ENCODE measurements at regions not wholly inside any gene's neighbourhood (a gene's known extent, or its start where the extent isn't known, plus 50 kb on each side); places are given as distances from the start of the nearest gene placed in this dataset.

DNA sequence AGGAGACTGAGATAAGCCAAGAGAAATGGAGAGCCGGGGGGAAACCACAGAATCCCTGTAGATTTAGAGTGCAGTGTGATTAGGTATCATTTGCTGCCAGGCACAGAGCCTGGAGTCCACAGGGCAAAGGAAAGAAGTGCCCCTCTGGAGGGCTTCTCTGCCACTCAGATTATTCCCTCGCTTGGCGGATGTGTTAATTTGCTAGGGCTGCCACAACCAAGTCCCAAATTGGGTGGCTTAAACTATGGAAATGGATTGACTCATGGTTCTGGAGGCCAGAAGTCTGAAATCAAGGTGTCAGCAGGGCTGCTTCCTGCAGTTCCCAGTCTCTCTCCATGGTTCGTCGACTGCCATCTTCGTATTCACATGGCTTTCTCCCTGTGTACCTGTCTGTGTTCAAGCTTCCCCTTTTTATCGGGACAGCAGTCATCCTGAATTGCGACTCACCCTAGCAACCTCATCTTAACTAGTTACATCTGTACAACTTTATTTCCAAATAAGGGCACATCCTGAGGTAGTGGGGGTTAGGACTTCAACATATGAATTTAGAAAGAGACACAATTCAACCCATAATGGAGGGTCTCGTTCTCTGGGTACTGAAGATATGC lies 122.2 kb downstream of the ANKRD60 start:
- intact Hi-C loops (cut with micrococcal nuclease) (no loop called here), dilution Hi-C loops (cut with MboI; ENCODE audit: extremely low pct_ligation_motif_present, low sequenced_read_pairs) (no loop called here)
- TF ChIP-seq POLR2A (IDR thresholded peaks at IDR 0.05; ENCODE audit: low read depth, low read length) (no peak), FOS (IDR thresholded peaks at IDR 0.05; ENCODE audit: borderline replicate concordance, insufficient read depth, low read length) (no peak), JUN (IDR thresholded peaks at IDR 0.05; ENCODE audit: borderline replicate concordance, insufficient read depth, insufficient read length, low read depth) (no peak), EZH2 (IDR thresholded peaks at IDR 0.05; ENCODE audit: borderline replicate concordance, low read depth, low read length, severe bottlenecking) (no peak), GATA2 (IDR thresholded peaks at IDR 0.05; ENCODE audit: insufficient read depth, insufficient read length, low read depth, low read length) (no peak), POLR2AphosphoS5 (IDR thresholded peaks at IDR 0.05; ENCODE audit: insufficient read depth, low read depth, low read length) (no peak), MYC (IDR thresholded peaks at IDR 0.05; ENCODE audit: low read depth, low read length) (no peak)
- TF ChIP-seq, protein P1, sequence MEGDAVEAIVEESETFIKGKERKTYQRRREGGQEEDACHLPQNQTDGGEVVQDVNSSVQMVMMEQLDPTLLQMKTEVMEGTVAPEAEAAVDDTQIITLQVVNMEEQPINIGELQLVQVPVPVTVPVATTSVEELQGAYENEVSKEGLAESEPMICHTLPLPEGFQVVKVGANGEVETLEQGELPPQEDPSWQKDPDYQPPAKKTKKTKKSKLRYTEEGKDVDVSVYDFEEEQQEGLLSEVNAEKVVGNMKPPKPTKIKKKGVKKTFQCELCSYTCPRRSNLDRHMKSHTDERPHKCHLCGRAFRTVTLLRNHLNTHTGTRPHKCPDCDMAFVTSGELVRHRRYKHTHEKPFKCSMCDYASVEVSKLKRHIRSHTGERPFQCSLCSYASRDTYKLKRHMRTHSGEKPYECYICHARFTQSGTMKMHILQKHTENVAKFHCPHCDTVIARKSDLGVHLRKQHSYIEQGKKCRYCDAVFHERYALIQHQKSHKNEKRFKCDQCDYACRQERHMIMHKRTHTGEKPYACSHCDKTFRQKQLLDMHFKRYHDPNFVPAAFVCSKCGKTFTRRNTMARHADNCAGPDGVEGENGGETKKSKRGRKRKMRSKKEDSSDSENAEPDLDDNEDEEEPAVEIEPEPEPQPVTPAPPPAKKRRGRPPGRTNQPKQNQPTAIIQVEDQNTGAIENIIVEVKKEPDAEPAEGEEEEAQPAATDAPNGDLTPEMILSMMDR (IDR thresholded peaks at IDR 0.05; ENCODE audit: extremely low read depth in 1 of 2, insufficient read depth in 1 of 2, low read depth in 1 of 2, low read length in 2 of 2): no peak
- TF ChIP-seq, protein P2, sequence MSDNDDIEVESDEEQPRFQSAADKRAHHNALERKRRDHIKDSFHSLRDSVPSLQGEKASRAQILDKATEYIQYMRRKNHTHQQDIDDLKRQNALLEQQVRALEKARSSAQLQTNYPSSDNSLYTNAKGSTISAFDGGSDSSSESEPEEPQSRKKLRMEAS (IDR thresholded peaks at IDR 0.05; ENCODE audit: insufficient read depth, insufficient read length): no peak
- no peaks in the 10 kb centered on the region for H3K27me3 ChIP-seq (ENCODE audit: control insufficient read depth in 2 of 2, insufficient read depth in 2 of 2, low read length in 2 of 2)
- no peak overlapping the region for H3K4me3 ChIP-seq (replicated peaks in 1 of 3; ENCODE audit: insufficient read depth in 1 of 3, low read depth in 1 of 3, low read length in 3 of 3)
- BruUV-seq (replicated peaks): no TSS peak
- no peaks in the 10 kb centered on the region for H3K4me1 ChIP-seq (ENCODE audit: control insufficient read depth, extremely low read depth, insufficient read depth, low read length)
- DNase-seq (ENCODE audit: low read depth, low spot score) (no peak), FAIRE-seq (no peak)
- no peaks in the 10 kb centered on the region for H3K36me3 ChIP-seq (ENCODE audit: control insufficient read depth in 2 of 2, extremely low read depth in 1 of 2, insufficient read depth in 2 of 2, low read length in 2 of 2)
- H4K20me1 ChIP-seq (replicated peaks; ENCODE audit: control insufficient read depth, extremely low read depth, insufficient read depth, low read length): no peaks in the 10 kb centered on the region
- no peaks in the 10 kb centered on the region for H3K79me2 ChIP-seq (ENCODE audit: control insufficient read depth, insufficient read depth, low read length)
- ChIA-PET CTCF (no interaction called here), POLR2A (no interaction called here)
- no peak overlapping the region for H2AFZ ChIP-seq (ENCODE audit: low read depth, low read length)
- H3K9me3 ChIP-seq (replicated peaks; ENCODE audit: control insufficient read depth, insufficient read depth, low read length): no peaks in the 10 kb centered on the region
- no peak overlapping the region for H3K27ac ChIP-seq (ENCODE audit: insufficient read depth, low read depth, low read length)
- H3K4me2 ChIP-seq (ENCODE audit: insufficient read depth, low read length): no peak overlapping the region
- no peaks in the 10 kb centered on the region for H3K9me1 ChIP-seq (replicated peaks; ENCODE audit: control insufficient read depth, extremely low read depth, insufficient read depth, low read length)
- no peak overlapping the region for H3K9ac ChIP-seq (replicated peaks; ENCODE audit: extremely low read depth, insufficient read depth, low read length)
